NT2/D1 (cell line): ENCODE measurements at regions not wholly inside any gene's neighbourhood (a gene's known extent, or its start where the extent isn't known, plus 50 kb on each side); places are given as distances from the start of the nearest gene placed in this dataset.

Experiments used
- SUZ12 ChIP-seq: IDR thresholded peaks from 2 replicates; pipeline ENCODE4 v1.6.1; 2011; ENCODE audit not compliant: insufficient read length, insufficient read depth; ENCODE audit errors: extremely low read depth
- YY1 ChIP-seq: IDR thresholded peaks from 2 replicates; pipeline ENCODE4 v1.6.1; 2011; ENCODE audit not compliant: insufficient read length, insufficient read depth

- no peak for TF ChIP-seq SUZ12
- TF ChIP-seq YY1: no peak
Observed at GRCh38 chr19:29323021-29323430, 110.1 kb upstream of the UQCRFS1 start.
